ENCODE measurements at regions not wholly inside any gene's neighbourhood (a gene's known extent, or its start where the extent isn't known, plus 50 kb on each side); places are given as distances from the start of the nearest gene placed in this dataset.
"Not testable (repeated sequence)": the region's sequence is repeated elsewhere in the genome, so short reads cannot be mapped to it uniquely, and the experiment has no call there.

- DNase-seq: no peak
Observed at GRCh38 chr6:67459556-67459955, 1175.5 kb upstream of the ADGRB3 start.

- no peak for DNase-seq
Observed at GRCh38 chr6:67458265-67458664, 1176.8 kb upstream of the ADGRB3 start.

GRCh38 chr6:67451874-67452273 lies 1183.2 kb upstream of the ADGRB3 start:
- no peak for DNase-seq

- DNase-seq: no peak
Observed at GRCh38 chr6:67450641-67451040, 1184.4 kb upstream of the ADGRB3 start.

GRCh38 chr6:67449602-67450001 lies 1185.5 kb upstream of the ADGRB3 start:
- DNase-seq: no peak

GRCh38 chr6:67433124-67433523 lies 1202.0 kb upstream of the ADGRB3 start:
- DNase-seq: no peak

GRCh38 chr6:67431076-67431475 lies 1204.0 kb upstream of the ADGRB3 start:
- DNase-seq: no peak

- not testable (repeated sequence) for DNase-seq
Observed at GRCh38 chr6:67426686-67427085, 1208.4 kb upstream of the ADGRB3 start.

- DNase-seq: no peak
Observed at GRCh38 chr6:67412035-67412434, 1223.0 kb upstream of the ADGRB3 start.

- no peak for DNase-seq
Observed at GRCh38 chr6:67411036-67411435, 1224.0 kb upstream of the ADGRB3 start.

GRCh38 chr6:67394254-67394653 lies 1240.8 kb upstream of the ADGRB3 start:
- no peak for DNase-seq

GRCh38 chr6:67393356-67393755 lies 1241.7 kb upstream of the ADGRB3 start:
- DNase-seq: no peak

- DNase-seq: no peak
Observed at GRCh38 chr6:67391955-67392354, 1243.1 kb upstream of the ADGRB3 start.

GRCh38 chr6:67369679-67370078 lies 1265.4 kb upstream of the ADGRB3 start:
- DNase-seq: no peak

- no peak for DNase-seq
Observed at GRCh38 chr6:67362976-67363375, 1272.1 kb upstream of the ADGRB3 start.

GRCh38 chr6:67361264-67361663 lies 1273.8 kb upstream of the ADGRB3 start:
- no peak for DNase-seq

- DNase-seq: no peak
Observed at GRCh38 chr6:67358241-67358640, 1276.8 kb upstream of the ADGRB3 start.

- DNase-seq: no peak
Observed at GRCh38 chr6:67353861-67354260, 1281.2 kb upstream of the ADGRB3 start.

- DNase-seq: no peak
Observed at GRCh38 chr6:67352717-67353116, 1282.4 kb upstream of the ADGRB3 start.

GRCh38 chr6:67350729-67351128 lies 1284.4 kb upstream of the ADGRB3 start:
- DNase-seq: no peak

GRCh38 chr6:67345946-67346345 lies 1289.1 kb upstream of the ADGRB3 start:
- no peak for DNase-seq

- DNase-seq: no peak
Observed at GRCh38 chr6:67336014-67336413, 1299.1 kb upstream of the ADGRB3 start.

GRCh38 chr6:67331304-67331703 lies 1303.8 kb upstream of the ADGRB3 start:
- DNase-seq: no peak

GRCh38 chr6:67328269-67328668 lies 1306.8 kb upstream of the ADGRB3 start:
- DNase-seq: no peak

- no peak for DNase-seq
Observed at GRCh38 chr6:67300430-67301040, 1334.5 kb upstream of the ADGRB3 start.

- DNase-seq: no peak
Observed at GRCh38 chr6:67292169-67292568, 1342.9 kb upstream of the ADGRB3 start.
